ENCODE measurements at regions not wholly inside any gene's neighbourhood (a gene's known extent, or its start where the extent isn't known, plus 50 kb on each side); places are given as distances from the start of the nearest gene placed in this dataset.
"Not testable (repeated sequence)": the region's sequence is repeated elsewhere in the genome, so short reads cannot be mapped to it uniquely, and the experiment has no call there.

GRCh38 chr6:11943060-11943459, 69.1 kb upstream of the HIVEP1 start:
- H3K4me3 Mint-ChIP-seq: no peak overlapping the region
- peaks cover 0 to 4% (median 2%) of the 10 kb centered on the region in 4 experiments for H3K27me3 ChIP-seq (replicated peaks in 1 of 4; ENCODE audit: control extremely low read depth in 1 of 4, control insufficient read depth in 3 of 4, insufficient read depth in 4 of 4, low read length in 3 of 4)
- DNase-seq (no peak), ATAC-seq (ENCODE audit: low read depth) (no peak)
- no peak overlapping the region for H3K27ac Mint-ChIP-seq
- H3K27me3 Mint-ChIP-seq: peaks cover 7% of the 10 kb centered on the region
- no peaks in the 10 kb centered on the region for H4K20me1 ChIP-seq (ENCODE audit: control insufficient read depth, insufficient read depth, low read length, poor library complexity, severe bottlenecking)
- H3K9me3 ChIP-seq (ENCODE audit: control extremely low read depth in 1 of 3, control insufficient read depth in 2 of 3, insufficient read depth in 1 of 3, low read length in 2 of 3): no peaks in the 10 kb centered on the region
- H2AFZ ChIP-seq (ENCODE audit: insufficient read depth, low read depth, low read length, poor library complexity, severe bottlenecking): no peak overlapping the region
- peaks cover 4% of the 10 kb centered on the region for H3K4me1 Mint-ChIP-seq
- H3K79me2 ChIP-seq (ENCODE audit: control insufficient read depth, insufficient read depth, low read length): no peaks in the 10 kb centered on the region
- H3K4me3 ChIP-seq (ENCODE audit: control extremely low read depth in 1 of 5, extremely low read depth in 1 of 5, insufficient read depth in 1 of 5, low read depth in 2 of 5, low read length in 4 of 5): no peak overlapping the region
- H3K4me1 ChIP-seq (ENCODE audit: control insufficient read depth in 2 of 2, insufficient read depth in 2 of 2, low read length in 2 of 2): peaks cover 0 to 6% of the 10 kb centered on the region in 2 donors
- POLR2A ChIA-PET: no interaction called here
- H3K4me2 ChIP-seq (replicated peaks; ENCODE audit: low read depth, low read length, poor library complexity, severe bottlenecking): no peak overlapping the region
- H3K36me3 ChIP-seq (replicated peaks in 1 of 2; ENCODE audit: control extremely low read depth in 1 of 2, control insufficient read depth in 1 of 2, extremely low read depth in 1 of 2, insufficient read depth in 2 of 2, low read length in 1 of 2): no peaks in the 10 kb centered on the region
- H3K27ac ChIP-seq (ENCODE audit: low read length in 2 of 2): no peak overlapping the region
- no peak overlapping the region for H3K9ac ChIP-seq (ENCODE audit: low read length)
- CTCF ChIA-PET: interaction anchor here (0.7 kb wide), 1 partner anchor 9 kb away, joined by 3 read pairs; no protein-coding TSS in a partner anchor
- no peaks in the 10 kb centered on the region for H3K9me3 Mint-ChIP-seq (ENCODE audit: insufficient read depth)
- WGBS (ENCODE audit: insufficient coverage): no CpG with 5 or more reads among the region's 5 CpGs
- no peak for TF ChIP-seq EZH2 (IDR thresholded peaks at IDR 0.05; ENCODE audit: borderline replicate concordance, insufficient read depth, low read depth, low read length, poor library complexity, severe bottlenecking)
- TF ChIP-seq, protein P1, sequence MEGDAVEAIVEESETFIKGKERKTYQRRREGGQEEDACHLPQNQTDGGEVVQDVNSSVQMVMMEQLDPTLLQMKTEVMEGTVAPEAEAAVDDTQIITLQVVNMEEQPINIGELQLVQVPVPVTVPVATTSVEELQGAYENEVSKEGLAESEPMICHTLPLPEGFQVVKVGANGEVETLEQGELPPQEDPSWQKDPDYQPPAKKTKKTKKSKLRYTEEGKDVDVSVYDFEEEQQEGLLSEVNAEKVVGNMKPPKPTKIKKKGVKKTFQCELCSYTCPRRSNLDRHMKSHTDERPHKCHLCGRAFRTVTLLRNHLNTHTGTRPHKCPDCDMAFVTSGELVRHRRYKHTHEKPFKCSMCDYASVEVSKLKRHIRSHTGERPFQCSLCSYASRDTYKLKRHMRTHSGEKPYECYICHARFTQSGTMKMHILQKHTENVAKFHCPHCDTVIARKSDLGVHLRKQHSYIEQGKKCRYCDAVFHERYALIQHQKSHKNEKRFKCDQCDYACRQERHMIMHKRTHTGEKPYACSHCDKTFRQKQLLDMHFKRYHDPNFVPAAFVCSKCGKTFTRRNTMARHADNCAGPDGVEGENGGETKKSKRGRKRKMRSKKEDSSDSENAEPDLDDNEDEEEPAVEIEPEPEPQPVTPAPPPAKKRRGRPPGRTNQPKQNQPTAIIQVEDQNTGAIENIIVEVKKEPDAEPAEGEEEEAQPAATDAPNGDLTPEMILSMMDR (IDR thresholded peaks at IDR 0.05): no peak
- intact Hi-C loops (cut with micrococcal nuclease): no loop called here

DNA sequence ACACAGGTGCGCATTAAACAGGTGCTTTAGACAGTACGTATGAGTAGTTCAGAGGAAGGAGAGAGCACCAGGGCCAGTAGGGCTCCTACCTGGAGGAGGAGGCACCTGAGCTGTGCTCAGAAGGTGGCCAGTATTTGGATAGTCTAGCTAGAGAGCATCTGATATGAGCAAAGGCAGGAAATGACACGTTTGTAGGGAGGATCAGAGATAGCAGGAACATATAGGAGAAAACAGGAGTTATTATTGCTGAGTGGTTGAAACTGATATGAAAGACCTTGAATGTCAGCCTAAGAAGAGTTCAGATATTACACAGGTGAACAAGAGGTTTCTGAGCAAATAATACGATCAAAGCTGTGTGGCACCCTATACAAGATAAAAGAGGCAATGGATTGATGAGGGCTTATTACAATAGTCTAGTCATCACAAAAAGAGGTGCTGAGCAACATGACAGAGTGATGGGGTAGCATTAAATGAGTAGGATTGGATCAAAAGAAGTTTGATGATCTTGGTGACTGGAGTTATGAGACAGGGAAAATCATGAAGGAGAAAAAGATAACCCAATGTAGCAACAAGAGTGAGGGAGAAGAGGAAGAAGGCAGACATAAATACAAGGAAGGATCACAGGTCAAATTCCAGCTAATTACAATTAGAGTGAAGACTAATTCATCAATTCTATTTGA, 69.8 kb upstream of the HIVEP1 start:
- Mint-ChIP-seq H3K27me3 (peaks cover 7% of the 10 kb centered on the region), H3K4me1 (peaks cover 4% of the 10 kb centered on the region), H3K9me3 (ENCODE audit: insufficient read depth) (no peaks in the 10 kb centered on the region), H3K4me3 (no peak overlapping the region), H3K27ac (no peak overlapping the region)
- no peak overlapping the region for H3K4me3 ChIP-seq (ENCODE audit: control extremely low read depth in 1 of 5, extremely low read depth in 1 of 5, insufficient read depth in 1 of 5, low read depth in 2 of 5, low read length in 4 of 5)
- 100% methylated on average over 3 of the region's 4 CpGs for WGBS (ENCODE audit: insufficient coverage)
- no peaks in the 10 kb centered on the region for H3K36me3 ChIP-seq (replicated peaks in 1 of 2; ENCODE audit: control extremely low read depth in 1 of 2, control insufficient read depth in 1 of 2, extremely low read depth in 1 of 2, insufficient read depth in 2 of 2, low read length in 1 of 2)
- H3K27ac ChIP-seq (ENCODE audit: low read length in 2 of 2): no peak overlapping the region
- H3K4me1 ChIP-seq (ENCODE audit: control insufficient read depth in 2 of 2, insufficient read depth in 2 of 2, low read length in 2 of 2): peaks cover 0 to 6% of the 10 kb centered on the region in 2 donors
- no peak overlapping the region for H3K9ac ChIP-seq (ENCODE audit: low read length)
- H2AFZ ChIP-seq (ENCODE audit: insufficient read depth, low read depth, low read length, poor library complexity, severe bottlenecking): no peak overlapping the region
- no peaks in the 10 kb centered on the region for H3K79me2 ChIP-seq (ENCODE audit: control insufficient read depth, insufficient read depth, low read length)
- TF ChIP-seq, protein P1 (IDR thresholded peaks at IDR 0.05): no peak
- CTCF ChIA-PET: no interaction called here
- no peaks in the 10 kb centered on the region for H4K20me1 ChIP-seq (ENCODE audit: control insufficient read depth, insufficient read depth, low read length, poor library complexity, severe bottlenecking)
- peaks cover 0 to 4% (median 2%) of the 10 kb centered on the region in 4 experiments for H3K27me3 ChIP-seq (replicated peaks in 1 of 4; ENCODE audit: control extremely low read depth in 1 of 4, control insufficient read depth in 3 of 4, insufficient read depth in 4 of 4, low read length in 3 of 4)
- intact Hi-C loops (cut with micrococcal nuclease): no loop called here
- no peaks in the 10 kb centered on the region for H3K9me3 ChIP-seq (ENCODE audit: control extremely low read depth in 1 of 3, control insufficient read depth in 2 of 3, insufficient read depth in 1 of 3, low read length in 2 of 3)
- no peak for DNase-seq
- ATAC-seq (ENCODE audit: low read depth): no peak
- POLR2A ChIA-PET: no interaction called here
- no peak overlapping the region for H3K4me2 ChIP-seq (replicated peaks; ENCODE audit: low read depth, low read length, poor library complexity, severe bottlenecking)

GRCh38 chr6:11940532-11941166, 71.5 kb upstream of the HIVEP1 start:
- H4K20me1 ChIP-seq (ENCODE audit: control insufficient read depth, insufficient read depth, low read length, poor library complexity, severe bottlenecking); H3K27me3 Mint-ChIP-seq; H3K27ac Mint-ChIP-seq; H3K4me1 Mint-ChIP-seq; H3K4me3 Mint-ChIP-seq; H3K27me3 ChIP-seq (replicated peaks in 1 of 4; ENCODE audit: control extremely low read depth in 1 of 4, control insufficient read depth in 3 of 4, insufficient read depth in 4 of 4, low read length in 3 of 4); ATAC-seq (ENCODE audit: low read depth); H3K9me3 Mint-ChIP-seq (ENCODE audit: insufficient read depth); H2AFZ ChIP-seq (ENCODE audit: insufficient read depth, low read depth, low read length, poor library complexity, severe bottlenecking); CTCF ChIA-PET; H3K79me2 ChIP-seq (ENCODE audit: control insufficient read depth, insufficient read depth, low read length); H3K9me3 ChIP-seq (ENCODE audit: control extremely low read depth in 1 of 3, control insufficient read depth in 2 of 3, insufficient read depth in 1 of 3, low read length in 2 of 3); intact Hi-C loops (cut with micrococcal nuclease); H3K4me3 ChIP-seq (ENCODE audit: control extremely low read depth in 1 of 5, extremely low read depth in 1 of 5, insufficient read depth in 1 of 5, low read depth in 2 of 5, low read length in 4 of 5); H3K36me3 ChIP-seq (replicated peaks in 1 of 2; ENCODE audit: control extremely low read depth in 1 of 2, control insufficient read depth in 1 of 2, extremely low read depth in 1 of 2, insufficient read depth in 2 of 2, low read length in 1 of 2); H3K4me1 ChIP-seq (ENCODE audit: control insufficient read depth in 2 of 2, insufficient read depth in 2 of 2, low read length in 2 of 2); H3K4me2 ChIP-seq (replicated peaks; ENCODE audit: low read depth, low read length, poor library complexity, severe bottlenecking); DNase-seq; H3K27ac ChIP-seq (ENCODE audit: low read length in 2 of 2); POLR2A ChIA-PET; H3K9ac ChIP-seq (ENCODE audit: low read length): not testable (repeated sequence)
- 88% methylated on average over 5 of the region's 8 CpGs for WGBS (ENCODE audit: insufficient coverage)
